KG1 (cell line): ENCODE measurements at regions not wholly inside any gene's neighbourhood (a gene's known extent, or its start where the extent isn't known, plus 50 kb on each side); places are given as distances from the start of the nearest gene placed in this dataset.

ENCODE experiments used
- DNase-seq: peaks from one replicate; lab custom pipeline; 2025; lab: John Stamatoyannopoulos, UW

GRCh38 chr10:44854693-44855350 lies 56.3 kb upstream of the TMEM72 start:
- no peak for DNase-seq

GRCh38 chr10:44856696-44857095 lies 54.4 kb upstream of the TMEM72 start:
- DNase-seq: no peak

- no peak for DNase-seq
Observed at GRCh38 chr10:44857363-44858016, 53.6 kb upstream of the TMEM72 start.

GRCh38 chr10:44858017-44858371 lies 53.1 kb upstream of the TMEM72 start:
- DNase-seq: no peak

- no peak for DNase-seq
Observed at GRCh38 chr10:44858988-44859387, 52.1 kb upstream of the TMEM72 start.

- no peak for DNase-seq
Observed at GRCh38 chr10:44859546-44860285, 51.4 kb upstream of the TMEM72 start.

- no peak for DNase-seq
Observed at GRCh38 chr10:44860811-44861736, 50.1 kb upstream of the TMEM72 start.
